HG03460 (cell line): ENCODE measurements at regions not wholly inside any gene's neighbourhood (a gene's known extent, or its start where the extent isn't known, plus 50 kb on each side); places are given as distances from the start of the nearest gene placed in this dataset.

Experiments used
- ATAC-seq: cut with Tn5 transposase; IDR thresholded peaks from one replicate; pipeline ENCODE4 v1.9.1; 2021; ENCODE audit not compliant: unreplicated experiment

DNA sequence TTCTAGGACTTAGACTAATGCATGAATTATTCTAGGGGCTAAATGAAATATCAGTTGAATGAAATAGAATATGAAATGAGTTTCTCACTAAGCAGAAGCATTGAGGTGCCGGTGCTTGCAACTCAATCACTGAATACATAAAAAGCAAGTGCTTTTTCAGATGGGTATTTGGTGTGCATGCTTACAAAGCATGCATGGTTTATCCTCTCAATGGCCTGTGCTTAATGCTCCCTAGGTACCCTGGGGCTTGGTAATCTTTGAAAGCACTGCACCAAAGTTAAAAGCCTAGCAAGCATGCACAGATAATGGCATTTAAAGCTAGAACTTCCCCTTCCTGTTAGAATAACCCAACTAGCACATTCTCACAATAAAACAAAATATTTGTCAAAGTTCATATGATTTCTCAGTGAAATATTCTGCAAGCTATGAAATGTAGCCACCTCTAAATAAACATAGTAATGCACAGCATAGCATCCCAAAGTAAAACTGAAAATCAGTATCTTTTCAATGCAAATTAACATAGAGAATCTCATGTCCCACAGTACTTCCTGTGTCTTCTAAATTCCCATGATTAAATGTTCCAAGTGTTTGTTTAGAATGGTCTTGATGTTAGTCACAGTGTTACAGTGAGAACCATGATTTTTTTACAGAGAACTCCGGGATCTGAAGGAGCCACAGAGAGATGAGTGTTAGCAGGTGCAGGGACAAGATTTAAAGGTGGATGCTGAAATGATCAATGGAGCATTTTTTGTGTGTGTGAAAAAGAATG is 143.4 kb upstream of the CDH6 start:
- no peak for ATAC-seq

DNA sequence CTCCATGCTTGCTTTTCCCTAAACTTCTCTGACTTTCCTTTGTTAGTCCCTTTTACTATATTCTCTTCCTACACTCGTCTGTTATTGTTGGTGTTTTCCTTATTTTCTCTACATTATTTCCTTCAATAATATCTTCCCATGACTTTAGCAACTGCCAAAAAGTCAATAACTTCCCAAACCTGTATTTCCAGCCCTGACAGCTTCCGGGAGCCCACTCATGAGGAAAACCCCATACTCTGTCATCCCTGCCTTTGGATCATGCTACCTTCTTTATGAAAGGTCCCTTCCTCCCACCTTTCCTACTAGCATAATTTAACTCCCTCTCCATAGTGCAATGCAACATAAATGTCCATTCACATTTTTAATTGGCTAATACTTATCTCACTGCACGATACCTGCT is 144.0 kb upstream of the CDH6 start:
- no peak for ATAC-seq

DNA sequence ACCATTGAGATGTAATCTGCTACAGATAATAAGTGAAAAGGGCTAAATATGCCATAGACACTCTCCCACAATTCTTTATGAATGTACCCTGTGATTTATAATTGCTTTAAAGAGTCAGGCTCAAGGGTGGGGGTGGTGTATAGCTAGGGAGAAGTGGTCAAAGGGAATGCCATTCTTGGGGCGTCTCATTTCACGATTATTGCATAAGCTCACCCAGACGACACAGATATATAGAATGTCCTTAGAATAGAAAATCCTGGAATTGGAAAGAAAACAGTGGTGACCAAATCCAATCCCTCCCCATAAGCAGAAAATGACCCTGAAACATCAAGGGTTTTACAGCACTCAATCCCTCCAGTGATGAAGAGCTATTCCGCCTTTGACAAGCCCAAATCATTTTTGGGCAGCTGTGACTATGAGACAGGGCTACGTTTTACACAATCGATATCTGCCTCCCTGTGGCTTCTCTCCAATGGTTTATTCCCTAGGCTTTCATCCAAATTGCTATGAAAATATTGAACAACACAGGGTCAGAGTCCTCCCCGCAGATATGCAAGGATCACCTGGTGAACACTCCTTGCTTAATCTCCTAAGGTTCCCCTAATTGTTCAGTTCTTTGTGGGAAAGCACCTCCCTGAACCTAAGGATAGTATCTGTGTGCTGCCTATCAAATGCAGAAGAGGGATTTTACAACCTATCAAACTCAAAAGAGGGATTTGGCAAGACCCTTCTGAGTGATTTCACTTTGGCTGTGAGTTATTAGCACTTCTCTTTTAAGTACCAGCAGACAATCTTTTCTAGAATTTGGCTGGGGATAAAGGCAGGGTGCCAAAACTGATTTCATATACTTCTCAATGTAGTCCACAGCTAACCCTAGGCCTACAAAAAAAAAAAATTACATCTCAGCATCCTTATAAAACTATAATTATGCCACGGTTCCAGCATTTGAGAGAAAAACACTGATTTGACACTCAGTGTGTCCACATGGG is 144.9 kb upstream of the CDH6 start:
- ATAC-seq: no peak

DNA sequence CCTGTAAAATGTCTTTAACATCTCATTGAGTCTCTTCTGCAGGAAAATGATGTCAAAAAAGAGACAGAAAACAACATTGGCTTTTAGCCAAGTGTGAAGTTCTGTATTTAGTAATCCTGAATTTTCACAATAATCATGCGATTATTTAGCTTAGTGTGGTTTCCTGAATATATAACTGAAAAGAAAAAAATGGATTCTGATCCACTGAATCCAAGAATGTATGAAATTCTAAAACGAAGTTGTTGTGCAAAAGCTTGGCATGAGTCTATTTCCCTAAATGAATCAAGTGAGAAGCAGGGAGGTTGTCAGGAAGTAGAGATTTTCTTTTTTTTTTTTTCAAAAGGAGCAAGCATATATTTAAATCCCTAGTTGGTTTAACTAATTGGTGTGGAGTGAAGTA is 145.9 kb upstream of the CDH6 start:
- ATAC-seq: no peak

DNA sequence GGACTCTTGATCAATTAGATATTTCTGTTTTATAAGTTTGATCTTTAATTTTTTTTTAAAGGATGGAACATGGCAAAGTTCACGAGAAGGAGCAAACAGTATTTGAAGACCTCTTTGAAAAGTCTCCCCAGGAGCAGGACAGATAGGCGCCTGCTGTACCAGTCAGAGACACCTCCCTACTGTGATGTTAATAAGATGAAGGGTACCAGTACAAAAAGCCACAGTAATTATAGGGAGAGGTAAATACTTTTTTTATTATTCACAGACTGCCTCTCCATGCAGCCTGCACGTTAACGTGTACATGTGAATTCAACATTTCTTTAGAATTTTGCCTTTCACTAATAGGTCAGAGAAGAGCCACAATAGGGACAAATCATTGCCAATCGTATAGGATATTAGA is 146.5 kb upstream of the CDH6 start:
- ATAC-seq: no peak

DNA sequence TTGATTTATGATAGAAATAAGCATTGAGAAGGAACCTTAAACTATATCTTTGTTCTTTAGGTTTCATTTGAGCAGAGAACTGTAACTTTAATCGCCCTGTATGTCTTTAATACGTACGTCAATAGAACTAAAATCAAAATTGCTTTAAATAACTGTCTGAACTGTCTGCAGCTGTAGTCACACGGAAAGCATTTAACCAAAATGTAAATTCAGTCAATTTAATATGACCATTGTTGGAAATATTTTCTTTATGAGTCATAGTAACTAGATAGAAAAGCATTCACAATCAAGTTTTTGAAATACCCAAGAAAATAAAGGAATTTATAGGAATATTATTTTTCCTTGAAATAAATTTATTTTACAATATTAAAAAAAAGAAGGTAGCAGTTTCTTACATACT is 157.1 kb upstream of the CDH6 start:
- no peak for ATAC-seq

DNA sequence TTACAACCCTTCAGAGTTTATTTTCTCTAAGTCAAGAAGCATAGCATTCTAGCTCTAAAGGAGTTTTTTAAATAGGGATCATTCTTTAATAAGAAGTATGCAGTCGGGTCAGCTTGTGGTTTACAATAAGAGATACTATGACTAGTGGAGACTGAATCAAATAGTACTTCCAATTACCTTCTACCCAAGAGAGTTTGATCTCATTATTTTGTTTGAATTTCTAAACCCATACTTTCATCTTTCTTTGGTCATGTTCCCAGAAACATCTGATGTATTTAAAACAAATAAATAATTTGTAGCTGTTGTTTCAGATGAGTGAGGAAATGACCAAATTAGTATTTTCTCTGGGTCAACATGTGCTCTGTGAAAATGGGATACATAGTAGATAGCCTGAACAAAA is 160.2 kb upstream of the CDH6 start:
- ATAC-seq: no peak

DNA sequence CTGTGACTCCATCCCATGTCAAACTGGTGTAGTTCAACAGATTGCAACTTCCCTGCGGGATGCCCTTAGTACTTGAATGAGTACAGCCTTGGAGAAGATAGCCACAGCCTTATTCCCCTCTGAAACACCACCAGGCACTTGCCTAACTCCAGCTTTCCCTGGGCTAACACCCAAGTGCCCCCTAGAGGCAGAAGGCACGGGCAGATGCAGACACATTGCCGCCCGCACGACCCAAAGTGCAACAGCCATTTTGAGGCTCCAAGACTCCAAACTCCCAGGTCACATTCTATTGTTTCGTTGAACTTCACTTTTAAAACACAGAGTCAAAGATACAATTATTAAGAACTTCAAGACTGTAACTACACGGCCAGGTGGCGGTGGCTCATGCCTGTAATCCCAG is 163.6 kb upstream of the CDH6 start:
- no peak for ATAC-seq

DNA sequence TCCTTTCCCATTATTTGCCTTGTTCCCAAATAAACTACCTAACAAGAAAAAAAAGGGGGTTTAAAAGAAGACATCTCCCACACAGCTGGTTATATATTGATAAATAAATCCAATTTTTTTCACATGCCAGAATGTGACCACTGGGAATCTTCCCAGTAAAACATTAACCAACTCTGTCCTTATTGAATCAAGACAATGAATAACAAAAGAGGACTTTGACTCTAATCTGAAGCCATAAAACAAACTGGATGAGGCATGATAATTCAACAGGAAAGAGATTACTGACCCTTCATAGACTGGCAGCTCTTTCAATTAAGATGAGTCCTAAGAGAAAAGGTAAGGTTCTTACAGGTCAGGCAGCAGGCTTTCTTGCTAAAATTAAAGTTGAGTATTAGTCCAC is 165.8 kb upstream of the CDH6 start:
- no peak for ATAC-seq

DNA sequence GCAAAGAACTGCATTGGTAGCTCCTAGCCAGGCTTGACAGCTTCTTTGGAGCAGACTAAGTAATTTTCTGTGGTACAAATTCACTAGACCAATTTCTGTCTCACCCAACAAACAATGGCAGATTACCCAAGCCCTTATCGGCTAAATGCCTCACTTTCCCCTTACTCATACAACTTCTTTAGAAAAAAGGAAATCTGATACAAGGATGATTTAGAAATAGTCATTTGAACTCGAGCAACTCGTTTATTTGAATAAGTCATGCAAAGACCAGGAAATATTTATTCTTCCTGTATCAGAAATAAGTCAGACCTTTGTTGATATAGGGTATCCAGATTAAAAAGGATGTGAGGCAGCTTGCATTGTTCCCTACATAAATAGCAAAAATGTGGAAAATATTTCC is 170.4 kb upstream of the CDH6 start:
- no peak for ATAC-seq

DNA sequence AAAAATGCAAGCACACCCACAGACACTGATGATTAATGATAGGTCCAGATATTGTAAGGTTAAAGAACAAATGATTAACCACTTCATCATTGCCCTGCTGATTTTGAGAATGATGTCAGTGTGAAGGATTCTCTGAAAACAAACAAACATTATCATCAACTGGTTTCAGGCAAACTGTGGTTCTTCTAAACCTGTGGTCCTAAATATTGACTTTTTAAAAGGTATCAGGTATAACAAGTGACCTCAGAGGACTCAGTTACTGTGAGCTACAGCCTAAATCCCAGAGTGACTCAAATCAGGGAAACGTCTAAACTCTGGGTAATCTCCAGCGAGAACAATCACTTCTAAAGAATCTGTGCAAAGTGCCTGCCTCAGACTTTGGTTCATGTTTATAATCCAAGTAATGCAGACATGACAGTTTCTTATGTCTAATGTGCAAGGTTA is 172.3 kb upstream of the CDH6 start:
- ATAC-seq: no peak

DNA sequence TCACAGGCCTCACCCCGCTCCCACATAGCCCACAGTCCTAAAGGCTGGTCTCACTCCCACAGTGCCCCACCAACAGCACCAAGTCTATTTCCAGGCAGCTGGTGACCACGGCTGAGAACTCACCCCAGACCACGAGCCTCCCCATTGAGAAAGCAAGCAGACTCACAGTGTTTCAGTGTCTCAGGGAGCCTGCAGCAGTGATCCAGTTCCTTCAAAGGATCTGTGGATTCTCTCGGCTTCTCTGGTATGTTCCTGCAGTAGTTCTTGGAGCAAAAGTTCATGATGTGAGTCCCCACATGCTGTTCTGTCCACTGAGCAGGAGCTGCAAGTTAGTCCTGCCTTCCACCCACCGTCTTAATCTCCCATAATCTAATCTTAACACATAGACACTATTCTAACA is 185.3 kb upstream of the CDH6 start:
- no peak for ATAC-seq

DNA sequence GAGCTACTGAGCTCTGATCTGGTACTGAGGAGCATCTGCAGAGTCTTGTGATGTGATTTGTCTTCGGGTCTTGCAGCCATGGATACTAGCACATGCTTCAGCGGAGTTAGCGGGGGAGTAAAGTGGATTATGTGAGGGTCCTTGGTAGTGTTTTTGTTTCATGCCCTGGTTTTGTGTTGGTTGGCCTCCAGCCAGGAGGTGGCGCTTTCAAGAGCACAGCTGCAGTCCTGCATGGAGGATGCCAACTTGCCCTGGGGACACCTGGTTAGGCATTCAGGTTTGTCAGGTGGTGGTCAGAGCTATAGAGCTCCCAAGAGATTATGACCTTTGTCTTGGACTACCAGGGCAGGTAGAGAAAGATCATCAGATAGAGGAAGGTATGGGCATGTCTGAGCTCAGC is 185.8 kb upstream of the CDH6 start:
- no peak for ATAC-seq

DNA sequence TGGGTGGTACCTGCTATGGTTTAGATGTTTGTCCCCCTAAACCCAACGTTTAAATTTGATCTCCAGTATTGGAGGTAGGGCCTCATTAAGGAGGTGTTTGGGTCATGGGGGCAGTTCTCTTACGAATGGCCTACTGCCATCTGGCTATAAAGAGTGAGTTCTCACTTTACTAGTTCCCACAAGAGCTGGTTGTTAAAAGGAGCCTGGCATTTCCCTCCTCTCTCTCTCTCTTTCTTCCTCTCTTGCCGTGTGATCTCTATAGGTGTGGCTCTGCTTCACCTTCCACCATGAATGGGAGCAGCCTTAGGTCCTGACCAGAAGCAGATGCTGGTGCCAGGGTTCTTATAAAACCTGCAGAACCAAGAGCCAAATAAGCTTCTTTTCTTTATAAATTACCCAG is 193.2 kb upstream of the CDH6 start:
- no peak for ATAC-seq

DNA sequence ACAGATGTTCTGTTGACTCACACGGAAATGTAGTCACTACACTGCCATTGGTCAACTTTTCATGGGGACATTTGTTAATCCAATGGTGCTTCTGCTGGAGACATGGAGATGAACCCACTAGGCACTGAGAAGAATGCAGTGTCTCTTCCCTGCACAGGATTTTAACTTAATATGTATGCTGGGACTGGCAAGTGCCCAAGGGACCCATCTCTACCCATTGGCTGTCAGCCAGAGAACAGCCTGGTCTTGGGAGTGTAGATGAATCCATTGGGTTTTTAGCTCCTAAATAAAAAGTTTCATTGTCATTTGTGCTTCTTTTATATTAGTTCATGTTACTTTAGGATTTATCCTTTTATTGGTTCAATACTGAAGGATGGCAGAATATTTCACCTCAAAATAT is 195.8 kb upstream of the CDH6 start:
- no peak for ATAC-seq

DNA sequence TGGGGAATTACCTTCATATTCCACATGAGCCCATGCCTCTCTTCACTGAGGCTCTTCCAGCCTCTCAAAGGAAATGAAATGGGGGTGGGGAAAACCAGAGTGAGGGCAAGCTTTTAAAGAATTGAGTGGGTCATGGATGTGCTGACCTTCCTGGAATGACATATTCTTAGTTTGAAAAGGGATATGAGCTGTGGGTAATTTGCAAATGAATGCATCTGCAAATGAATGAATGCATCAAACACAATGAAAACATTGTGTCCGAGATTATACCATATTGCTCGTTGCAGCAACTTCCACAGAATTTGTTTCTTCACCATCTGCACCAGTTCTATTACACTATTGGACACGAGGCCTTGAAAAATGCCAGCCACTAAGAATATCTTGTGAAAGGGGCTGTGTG is 198.6 kb upstream of the CDH6 start:
- no peak for ATAC-seq

DNA sequence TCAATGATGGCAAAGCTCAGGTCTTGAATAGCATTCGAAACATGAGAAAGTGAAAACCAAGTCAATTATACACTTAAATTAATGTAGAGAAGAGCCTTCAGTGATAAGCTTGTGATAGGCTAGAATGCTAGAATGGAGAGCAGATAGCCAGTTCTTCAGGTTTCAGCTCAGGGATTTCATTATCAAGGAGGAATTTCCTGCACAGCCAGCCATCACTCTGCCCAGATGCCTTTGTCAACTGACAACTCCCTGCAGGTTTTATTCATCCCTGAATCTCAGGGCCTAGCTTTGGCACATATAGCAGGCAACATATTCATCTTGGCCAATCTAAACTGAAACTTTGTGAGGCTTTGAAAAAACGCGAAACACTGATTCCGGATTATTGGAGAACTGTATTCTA is 199.3 kb upstream of the CDH6 start:
- no peak for ATAC-seq

DNA sequence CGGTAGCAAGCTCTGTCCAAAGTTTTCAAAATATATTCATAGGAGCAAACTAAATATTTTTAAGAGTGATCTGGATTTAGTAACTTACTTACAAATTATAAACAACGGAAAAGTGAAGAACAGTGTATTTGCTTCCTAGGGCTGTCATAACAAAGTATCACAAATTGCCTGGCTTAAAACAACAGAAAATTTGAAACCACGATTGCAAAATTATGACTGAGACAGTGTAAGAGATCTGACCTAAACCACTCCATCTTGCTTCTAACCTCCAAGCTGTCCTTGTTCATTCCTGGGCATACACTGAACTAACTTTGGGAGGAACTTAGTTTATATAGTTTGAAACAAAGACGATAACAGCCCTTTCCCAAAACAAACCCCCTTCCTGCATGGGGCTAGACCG is 202.0 kb upstream of the CDH6 start:
- no peak for ATAC-seq

DNA sequence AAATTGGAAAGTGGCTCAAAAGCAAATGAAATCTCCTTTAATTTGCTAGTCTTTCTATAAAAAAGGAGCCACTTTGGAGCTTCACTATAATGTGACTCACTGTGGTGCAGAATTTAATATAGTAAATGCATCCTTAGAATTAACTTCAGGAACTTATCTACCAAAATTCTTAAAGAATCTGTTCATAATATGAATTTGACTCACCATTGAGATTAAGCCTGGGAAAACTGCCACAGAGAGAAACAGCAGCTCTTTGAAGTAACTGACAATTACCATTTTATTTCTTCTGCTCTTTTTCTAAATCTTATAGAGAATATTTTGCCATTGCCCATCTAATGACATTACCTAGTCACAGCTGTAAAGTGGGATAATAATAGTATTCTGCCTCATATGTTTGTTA is 211.9 kb upstream of the CDH6 start:
- no peak for ATAC-seq

DNA sequence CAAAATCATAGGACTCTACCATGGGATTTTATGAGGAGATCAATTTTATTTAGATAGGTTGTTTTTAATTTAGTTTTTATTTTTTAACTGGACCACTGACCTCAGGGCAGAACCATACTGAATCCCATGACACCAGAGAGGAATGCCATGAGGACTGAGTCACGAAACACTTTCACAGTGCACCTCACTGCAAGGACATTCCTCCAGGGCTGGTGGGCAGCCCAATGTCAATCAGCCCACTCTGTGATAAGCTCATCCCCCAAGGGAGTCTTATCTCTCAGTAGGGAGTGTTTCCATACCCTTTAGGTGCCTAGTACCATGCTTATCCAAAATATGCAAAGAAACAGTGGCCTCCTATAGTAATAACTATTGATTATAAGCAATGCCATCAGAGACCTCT is 224.5 kb upstream of the CDH6 start:
- ATAC-seq: no peak

DNA sequence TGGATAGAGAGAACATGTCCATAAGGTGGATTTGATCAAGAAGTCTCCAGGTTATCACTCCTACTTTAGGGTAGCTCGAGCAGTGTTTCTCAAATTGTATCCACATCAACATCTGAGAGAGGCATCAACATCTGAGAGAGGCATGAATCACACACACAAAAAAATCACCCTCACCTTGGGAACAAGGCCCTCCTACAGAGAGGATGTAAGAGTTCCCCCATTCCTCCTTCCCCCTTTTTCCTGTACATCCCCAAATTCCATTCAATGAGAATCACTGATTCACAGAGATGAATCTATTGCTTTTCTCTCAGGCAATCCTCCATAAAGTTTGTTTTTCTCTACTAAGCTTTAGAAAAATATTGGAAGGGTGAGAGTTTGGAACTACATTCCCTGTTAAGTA is 233.4 kb upstream of the CDH6 start:
- no peak for ATAC-seq

DNA sequence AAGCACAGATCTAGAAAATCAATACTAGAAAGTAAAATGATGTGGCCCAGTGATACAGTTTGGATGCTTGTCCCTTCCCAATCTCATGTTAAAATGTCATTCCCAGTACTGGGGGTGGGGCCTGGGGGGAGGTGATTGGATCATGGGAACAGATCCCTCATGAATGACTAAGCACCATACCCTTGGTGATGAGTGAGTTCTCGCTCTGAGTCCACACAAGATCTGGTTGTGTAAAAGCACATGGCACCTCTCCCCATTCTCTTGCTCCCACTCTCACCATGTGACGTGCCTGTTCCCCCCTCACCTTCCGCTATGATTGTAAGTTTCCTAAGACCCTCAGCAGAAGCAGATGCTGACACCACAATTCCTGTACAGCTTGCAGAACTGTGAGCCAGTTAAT is 234.2 kb upstream of the CDH6 start:
- ATAC-seq: no peak
